B cell (primary cell): ENCODE measurements at regions not wholly inside any gene's neighbourhood (a gene's known extent, or its start where the extent isn't known, plus 50 kb on each side); places are given as distances from the start of the nearest gene placed in this dataset.

Experiments used
- ATAC-seq: fragments of 200-7000 bp; cut with Tn5 transposase; one replicate; pipeline ENCODE4 v1.10.0; 2021; ENCODE audit warnings: low read depth, mild to moderate bottlenecking, moderate number of reproducible peaks, moderate library complexity
- CTCF ChIA-PET: fragments of 350-600 bp; sonication (Branson Sonifier 250); formaldehyde crosslinking; loops from one replicate; lab custom pipeline; 2021; ENCODE audit warnings: antibody characterized with exemption, inconsistent platforms; lab: Charles Lee
- POLR2A ChIA-PET: fragments of 350-600 bp; sonication (Branson Sonifier 250); formaldehyde crosslinking; loops from one replicate; lab custom pipeline; 2021; ENCODE audit warnings: antibody characterized with exemption; lab: Charles Lee
- DNase-seq: peaks from one replicate; pipeline ENCODE4 v3.0.0; 2013
- H2AFZ ChIP-seq: 2 replicates; pipeline ENCODE4 v1.6.1; 2012; ENCODE audit warnings: mild to moderate bottlenecking, low read depth, low read length; ENCODE audit not compliant: insufficient read depth, poor library complexity, severe bottlenecking
- H3K27ac ChIP-seq, 2 donors: 1 replicate in 1 of 2; 2 replicates in 1 of 2; pipeline ENCODE4 v1.5.1; 2012 to 2013; ENCODE audit warnings: low read length in 2 of 2, mild to moderate bottlenecking in 2 of 2, moderate library complexity in 1 of 2
- H3K27me3 ChIP-seq, 4 experiments: fragments of 200-600 bp in 1 of 4; sonication (generic) in 1 of 4; replicated peaks in 1 of 4; 1 replicate in 2 of 4; 2 replicates in 2 of 4; pipeline versions ENCODE4 v1.6.1 to v1.7.0; 2013 to 2016; ENCODE audit warnings: low read length in 3 of 4, mild to moderate bottlenecking in 2 of 4, mixed read lengths in 1 of 4, moderate library complexity in 1 of 4; ENCODE audit not compliant: insufficient read depth in 4 of 4, control insufficient read depth in 3 of 4; ENCODE audit errors: control extremely low read depth in 1 of 4
- H3K36me3 ChIP-seq, 2 experiments: replicated peaks in 1 of 2; 1 replicate in 1 of 2; 2 replicates in 1 of 2; pipeline versions ENCODE4 v1.6.1 to v1.7.1; 2013; ENCODE audit warnings: low read length in 1 of 2; ENCODE audit not compliant: insufficient read depth in 2 of 2, control insufficient read depth in 1 of 2; ENCODE audit errors: control extremely low read depth in 1 of 2, extremely low read depth in 1 of 2
- H3K4me1 ChIP-seq, 2 donors: fragments of 200-600 bp in 1 of 2; sonication (generic) in 1 of 2; 1 replicate in 1 of 2; 2 replicates in 1 of 2; pipeline versions ENCODE4 v1.5.1 to v1.6.1; 2013 to 2017; ENCODE audit warnings: low read length in 2 of 2; ENCODE audit not compliant: control insufficient read depth in 2 of 2, insufficient read depth in 2 of 2
- H3K4me2 ChIP-seq: replicated peaks from 2 replicates; pipeline ENCODE3; 2012; ENCODE audit warnings: mild to moderate bottlenecking, low read depth, low read length; ENCODE audit not compliant: poor library complexity, severe bottlenecking
- H3K4me3 ChIP-seq, 5 experiments: fragments of 200-600 bp in 1 of 5; sonication (generic) in 1 of 5; 1 replicate in 3 of 5; 2 replicates in 2 of 5; pipeline versions ENCODE4 v1.5.1 to v1.7.0; 2011 to 2016; ENCODE audit warnings: low read length in 4 of 5, mild to moderate bottlenecking in 4 of 5, low read depth in 2 of 5, control low read depth in 1 of 5, moderate library complexity in 1 of 5; ENCODE audit not compliant: insufficient read depth in 1 of 5; ENCODE audit errors: control extremely low read depth in 1 of 5, extremely low read depth in 1 of 5
- H3K79me2 ChIP-seq: fragments of 200-600 bp; sonication (generic); one replicate; pipeline ENCODE4 v1.6.0; 2016; ENCODE audit warnings: low read length; ENCODE audit not compliant: control insufficient read depth, insufficient read depth
- H3K9ac ChIP-seq: fragments of 200-600 bp; sonication (generic); 2 replicates; pipeline ENCODE4 v1.6.1; 2017; ENCODE audit warnings: mild to moderate bottlenecking, low read length, moderate library complexity
- H3K9me3 ChIP-seq, 3 donors: one replicate each; pipeline versions ENCODE4 v1.6.1 to v1.7.1; 2013; ENCODE audit warnings: low read length in 2 of 3; ENCODE audit not compliant: control insufficient read depth in 2 of 3, insufficient read depth in 1 of 3; ENCODE audit errors: control extremely low read depth in 1 of 3
- H4K20me1 ChIP-seq: 2 replicates; pipeline ENCODE4 v1.6.0; 2012; ENCODE audit warnings: mild to moderate bottlenecking, low read length; ENCODE audit not compliant: insufficient read depth, control insufficient read depth, poor library complexity, severe bottlenecking
- H3K27ac Mint-ChIP-seq: one replicate; pipeline ENCODE4 v1.8.0; 2021; ENCODE audit warnings: mixed read lengths
- H3K27me3 Mint-ChIP-seq: one replicate; pipeline ENCODE4 v1.8.0; 2021; ENCODE audit warnings: mixed read lengths
- H3K4me1 Mint-ChIP-seq: one replicate; pipeline ENCODE4 v1.8.0; 2021; ENCODE audit warnings: mixed read lengths
- H3K4me3 Mint-ChIP-seq: one replicate; pipeline ENCODE4 v1.8.0; 2021; ENCODE audit warnings: mixed read lengths
- H3K9me3 Mint-ChIP-seq: one replicate; pipeline ENCODE4 v1.8.0; 2022; ENCODE audit warnings: mixed read lengths; ENCODE audit not compliant: insufficient read depth
- EZH2 ChIP-seq: IDR thresholded peaks from 2 replicates; pipeline ENCODE4 v1.6.1; 2012; ENCODE audit warnings: borderline replicate concordance, low read depth, mild to moderate bottlenecking, moderate library complexity, low read length; ENCODE audit not compliant: insufficient read depth, poor library complexity, severe bottlenecking
- WGBS: methylation state at CpG from one replicate; pipeline ENCODE4 v1.1.5; 2013; ENCODE audit warnings: missing lambda C conversion rate; ENCODE audit not compliant: insufficient coverage; 5-methylcytosine and 5-hydroxymethylcytosine counted together
- intact Hi-C: fragments of 100-400 bp; cut with micrococcal nuclease; formaldehyde crosslinking; loops from one replicate; pipeline ENCODE4 v1.10.0; 2022
- TF ChIP-seq, protein P1 (sequence below): fragments of 200-600 bp; IDR thresholded peaks from one replicate; pipeline ENCODE4 v1.8.0; 2022; ENCODE audit warnings: antibody characterized with exemption, mild to moderate bottlenecking

DNA sequence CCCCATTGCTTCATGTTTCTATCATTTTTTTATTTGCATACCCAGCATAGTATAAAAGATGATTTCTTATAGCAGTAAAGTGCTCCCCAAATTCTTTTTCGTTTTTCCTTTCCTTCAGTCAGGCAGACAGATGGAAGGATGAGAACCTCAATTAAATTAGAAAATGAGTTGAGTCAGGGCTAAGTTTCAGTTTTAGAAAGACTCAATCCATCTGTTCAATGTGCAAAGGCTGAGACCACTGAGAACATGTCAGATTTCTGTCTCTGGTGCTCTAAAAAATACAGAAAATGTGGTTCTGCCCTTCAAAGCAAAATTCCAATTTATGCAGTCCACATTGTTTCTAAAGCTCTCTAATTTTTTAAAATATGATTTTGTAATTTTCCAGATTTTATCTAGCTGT lies 257.6 kb upstream of the HS3ST5 start:
- H3K4me3 ChIP-seq = no peak overlapping the region
- Mint-ChIP-seq H3K4me1 (no peaks in the 10 kb centered on the region), H3K4me3 (no peak overlapping the region), H3K27me3 (no peaks in the 10 kb centered on the region), H3K27ac (no peak overlapping the region), H3K9me3 (no peaks in the 10 kb centered on the region)
- ATAC-seq = no peak
- no peak overlapping the region for H2AFZ ChIP-seq
- H3K79me2 ChIP-seq = no peaks in the 10 kb centered on the region
- WGBS = no CpG with 5 or more reads among the region's 1 CpG
- no peak for TF ChIP-seq EZH2
- TF ChIP-seq, protein P1, sequence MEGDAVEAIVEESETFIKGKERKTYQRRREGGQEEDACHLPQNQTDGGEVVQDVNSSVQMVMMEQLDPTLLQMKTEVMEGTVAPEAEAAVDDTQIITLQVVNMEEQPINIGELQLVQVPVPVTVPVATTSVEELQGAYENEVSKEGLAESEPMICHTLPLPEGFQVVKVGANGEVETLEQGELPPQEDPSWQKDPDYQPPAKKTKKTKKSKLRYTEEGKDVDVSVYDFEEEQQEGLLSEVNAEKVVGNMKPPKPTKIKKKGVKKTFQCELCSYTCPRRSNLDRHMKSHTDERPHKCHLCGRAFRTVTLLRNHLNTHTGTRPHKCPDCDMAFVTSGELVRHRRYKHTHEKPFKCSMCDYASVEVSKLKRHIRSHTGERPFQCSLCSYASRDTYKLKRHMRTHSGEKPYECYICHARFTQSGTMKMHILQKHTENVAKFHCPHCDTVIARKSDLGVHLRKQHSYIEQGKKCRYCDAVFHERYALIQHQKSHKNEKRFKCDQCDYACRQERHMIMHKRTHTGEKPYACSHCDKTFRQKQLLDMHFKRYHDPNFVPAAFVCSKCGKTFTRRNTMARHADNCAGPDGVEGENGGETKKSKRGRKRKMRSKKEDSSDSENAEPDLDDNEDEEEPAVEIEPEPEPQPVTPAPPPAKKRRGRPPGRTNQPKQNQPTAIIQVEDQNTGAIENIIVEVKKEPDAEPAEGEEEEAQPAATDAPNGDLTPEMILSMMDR = no peak
- no peaks in the 10 kb centered on the region for H3K27me3 ChIP-seq
- no peaks in the 10 kb centered on the region for H4K20me1 ChIP-seq
- H3K36me3 ChIP-seq = no peaks in the 10 kb centered on the region
- intact Hi-C loops = no loop called here
- H3K27ac ChIP-seq = no peak overlapping the region
- H3K9ac ChIP-seq = no peak overlapping the region
- H3K4me2 ChIP-seq = no peak overlapping the region
- no peaks in the 10 kb centered on the region for H3K4me1 ChIP-seq
- peaks cover 0 to 2% (median 0%) of the 10 kb centered on the region in 3 donors for H3K9me3 ChIP-seq
- ChIA-PET CTCF (no interaction called here), POLR2A (no interaction called here)
- DNase-seq = no peak

- intact Hi-C loops = no loop called here
- H3K9me3 Mint-ChIP-seq = peaks cover 4% of the 10 kb centered on the region
- ChIA-PET POLR2A (no interaction called here), CTCF (no interaction called here)
- DNase-seq = no peak
- Histone ChIP-seq H3K79me2 (no peaks in the 10 kb centered on the region), H3K27ac (no peak overlapping the region), H2AFZ (no peak overlapping the region), H3K9me3 (no peaks in the 10 kb centered on the region), H3K27me3 (no peaks in the 10 kb centered on the region), H3K4me1 (no peaks in the 10 kb centered on the region), H3K4me2 (no peak overlapping the region), H3K9ac (no peak overlapping the region), H3K4me3 (no peak overlapping the region), H3K36me3 (no peaks in the 10 kb centered on the region), H4K20me1 (no peaks in the 10 kb centered on the region)
- no peak for ATAC-seq
- no peak overlapping the region for H3K4me3 Mint-ChIP-seq
- H3K27ac Mint-ChIP-seq = no peak overlapping the region
- TF ChIP-seq EZH2 = no peak
- TF ChIP-seq, protein P1 = no peak
- H3K27me3 Mint-ChIP-seq = no peaks in the 10 kb centered on the region
- H3K4me1 Mint-ChIP-seq = no peaks in the 10 kb centered on the region
- WGBS = no CpG with 5 or more reads among the region's 2 CpGs
These were observed 252.8 kb upstream of the HS3ST5 start for GRCh38 chr6:114595591-114595990.
